ENCODE measurements at regions not wholly inside any gene's neighbourhood (a gene's known extent, or its start where the extent isn't known, plus 50 kb on each side); places are given as distances from the start of the nearest gene placed in this dataset.

DNA sequence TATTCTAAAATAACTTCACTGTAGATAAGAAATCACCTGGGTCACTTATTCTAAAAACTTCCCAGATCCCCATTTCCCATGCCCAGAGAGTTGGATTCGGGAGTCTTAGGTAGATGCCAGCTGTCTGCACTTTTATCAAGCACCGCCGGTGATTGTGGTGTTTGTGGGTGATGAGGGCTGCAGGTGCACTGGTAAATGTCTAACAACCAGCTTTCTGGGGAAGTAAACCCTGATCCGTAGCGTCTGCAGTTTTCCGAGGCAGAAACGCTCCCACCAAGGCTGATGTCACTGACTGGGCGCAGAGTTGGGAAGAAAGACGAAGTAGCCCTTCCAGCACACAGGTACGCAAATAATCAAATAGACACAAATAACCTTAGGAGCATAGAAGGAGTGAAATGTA is 152.2 kb upstream of the KCNG1 start:
- TF ChIP-seq, protein P1, sequence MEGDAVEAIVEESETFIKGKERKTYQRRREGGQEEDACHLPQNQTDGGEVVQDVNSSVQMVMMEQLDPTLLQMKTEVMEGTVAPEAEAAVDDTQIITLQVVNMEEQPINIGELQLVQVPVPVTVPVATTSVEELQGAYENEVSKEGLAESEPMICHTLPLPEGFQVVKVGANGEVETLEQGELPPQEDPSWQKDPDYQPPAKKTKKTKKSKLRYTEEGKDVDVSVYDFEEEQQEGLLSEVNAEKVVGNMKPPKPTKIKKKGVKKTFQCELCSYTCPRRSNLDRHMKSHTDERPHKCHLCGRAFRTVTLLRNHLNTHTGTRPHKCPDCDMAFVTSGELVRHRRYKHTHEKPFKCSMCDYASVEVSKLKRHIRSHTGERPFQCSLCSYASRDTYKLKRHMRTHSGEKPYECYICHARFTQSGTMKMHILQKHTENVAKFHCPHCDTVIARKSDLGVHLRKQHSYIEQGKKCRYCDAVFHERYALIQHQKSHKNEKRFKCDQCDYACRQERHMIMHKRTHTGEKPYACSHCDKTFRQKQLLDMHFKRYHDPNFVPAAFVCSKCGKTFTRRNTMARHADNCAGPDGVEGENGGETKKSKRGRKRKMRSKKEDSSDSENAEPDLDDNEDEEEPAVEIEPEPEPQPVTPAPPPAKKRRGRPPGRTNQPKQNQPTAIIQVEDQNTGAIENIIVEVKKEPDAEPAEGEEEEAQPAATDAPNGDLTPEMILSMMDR (conservative IDR thresholded peaks at IDR 0.05 in 1 of 2, IDR thresholded peaks at IDR 0.05 in 1 of 2; ENCODE audit: low read depth in 1 of 2, low read length in 2 of 2), result no peak
- no peak for TF ChIP-seq EZH2 (IDR thresholded peaks at IDR 0.05; ENCODE audit: low read length, missing control alignments)

Measured in fibroblast of lung (primary cell).